Esophagus squamous epithelium (tissue), 5 donors: ENCODE measurements at regions not wholly inside any gene's neighbourhood (a gene's known extent, or its start where the extent isn't known, plus 50 kb on each side); places are given as distances from the start of the nearest gene placed in this dataset.

Experiments used
- DNase-seq: peaks from one replicate; lab custom pipeline; 2025; lab: John Stamatoyannopoulos, UW
- H3K27ac ChIP-seq, 4 donors: fragments of 200-600 bp; sonication (generic); one replicate each; pipeline ENCODE4 v1.5.1; 2016 to 2019; ENCODE audit warnings: mild to moderate bottlenecking in 1 of 4
- H3K27me3 ChIP-seq, 4 donors: fragments of 200-600 bp; sonication (generic); 1 replicate in 3 of 4; 2 replicates in 1 of 4; pipeline versions ENCODE4 v1.5.1 to v1.6.0; 2017 to 2021; ENCODE audit warnings: antibody characterized with exemption in 1 of 4
- H3K36me3 ChIP-seq, 3 donors: fragments of 200-600 bp; sonication (generic); one replicate each; pipeline ENCODE4 v1.5.1; 2016 to 2019
- H3K4me1 ChIP-seq, 3 donors: fragments of 200-600 bp; sonication (generic); one replicate each; pipeline ENCODE4 v1.5.1; 2017 to 2019
- H3K4me3 ChIP-seq, 4 donors: fragments of 200-600 bp; sonication (generic); 1 replicate in 3 of 4; 2 replicates in 1 of 4; pipeline ENCODE4 v1.5.1; 2016 to 2019; ENCODE audit warnings: mild to moderate bottlenecking in 2 of 4, moderate library complexity in 1 of 4
- H3K9me3 ChIP-seq, 3 donors: fragments of 200-600 bp; sonication (generic); one replicate each; pipeline ENCODE4 v1.5.1; 2016 to 2019
- CTCF ChIP-seq, 6 experiments: fragments of 450-650 bp in 4 of 6; fragments of 200-600 bp in 2 of 6; sonication (generic) in 2 of 6; IDR thresholded peaks; one replicate each; pipeline ENCODE4 v1.5.1; 2016 to 2019; ENCODE audit warnings: antibody characterized with exemption in 6 of 6, mild to moderate bottlenecking in 4 of 6, moderate library complexity in 4 of 6
- POLR2A ChIP-seq, 4 donors: fragments of 450-650 bp; IDR thresholded peaks; one replicate each; pipeline ENCODE4 v1.6.1; 2017; ENCODE audit warnings: antibody characterized with exemption in 4 of 4, mild to moderate bottlenecking in 4 of 4, moderate library complexity in 3 of 4
- WGBS, 2 donors: methylation state at CpG; one replicate each; pipeline ENCODE4 v1.1.5; 2018; 5-methylcytosine and 5-hydroxymethylcytosine counted together
- intact Hi-C: fragments of 100-400 bp; cut with DNase I; formaldehyde crosslinking; loops from one replicate; pipeline ENCODE4 v1.15.0; 2022
- donor health status: DM: yes; HTN: yes; CAD: no.

GRCh38 chr4:111992351-111993168 is 152.7 kb upstream of the FAM241A start:
- Histone ChIP-seq H3K27ac (peak overlapping the region in 2 of 4 donors; percentile 73 to 74), H3K27me3 (no peaks in the 10 kb centered on the region), H3K4me3 (no peak overlapping the region), H3K36me3 (no peaks in the 10 kb centered on the region), H3K4me1 (peaks cover 0 to 43% (median 0%) of the 10 kb centered on the region in 3 donors), H3K9me3 (no peaks in the 10 kb centered on the region)
- no peak for TF ChIP-seq POLR2A (IDR thresholded peaks at IDR 0.05)
- no peak for TF ChIP-seq CTCF (IDR thresholded peaks at IDR 0.05)
- DNase-seq, result no peak
- 56 to 69% methylated on average over 7 of the region's 7 CpGs for WGBS, 2 donors
- intact Hi-C loops, result no loop called here

GRCh38 chr4:111994392-111994791 is 150.9 kb upstream of the FAM241A start:
- no peak for DNase-seq
- TF ChIP-seq POLR2A (IDR thresholded peaks at IDR 0.05), result no peak
- TF ChIP-seq CTCF (IDR thresholded peaks at IDR 0.05), result no peak
- no peaks in the 10 kb centered on the region for H3K36me3 ChIP-seq
- intact Hi-C loops, result no loop called here
- no peak overlapping the region for H3K4me3 ChIP-seq
- no peaks in the 10 kb centered on the region for H3K27me3 ChIP-seq
- H3K4me1 ChIP-seq, result peaks cover 0 to 34% (median 0%) of the 10 kb centered on the region in 3 donors
- WGBS, 2 donors, result 39 to 45% methylated on average over 1 of the region's 1 CpG
- no peaks in the 10 kb centered on the region for H3K9me3 ChIP-seq
- no peak overlapping the region for H3K27ac ChIP-seq

GRCh38 chr4:111997785-111998184 is 147.5 kb upstream of the FAM241A start:
- WGBS, 2 donors, result 73 to 83% methylated on average over 4 of the region's 4 CpGs
- TF ChIP-seq CTCF (IDR thresholded peaks at IDR 0.05), result no peak
- no peak for TF ChIP-seq POLR2A (IDR thresholded peaks at IDR 0.05)
- Histone ChIP-seq H3K9me3 (no peaks in the 10 kb centered on the region), H3K27me3 (no peaks in the 10 kb centered on the region), H3K4me3 (no peak overlapping the region), H3K4me1 (peaks cover 0 to 36% (median 13%) of the 10 kb centered on the region in 3 donors), H3K27ac (no peak overlapping the region), H3K36me3 (no peaks in the 10 kb centered on the region)
- DNase-seq, result no peak
- intact Hi-C loops, result no loop called here

GRCh38 chr4:111999801-112000200 is 145.5 kb upstream of the FAM241A start:
- intact Hi-C loops, result no loop called here
- no peak for DNase-seq
- Histone ChIP-seq H3K27me3 (no peaks in the 10 kb centered on the region), H3K27ac (peak overlapping the region in 2 of 4 donors; percentile 76 to 84), H3K36me3 (no peaks in the 10 kb centered on the region), H3K4me1 (peaks cover 0 to 52% (median 20%) of the 10 kb centered on the region in 3 donors), H3K9me3 (no peaks in the 10 kb centered on the region), H3K4me3 (no peak overlapping the region)
- 63 to 73% methylated on average over 3 of the region's 3 CpGs for WGBS, 2 donors
- TF ChIP-seq CTCF (IDR thresholded peaks at IDR 0.05) (no peak), POLR2A (IDR thresholded peaks at IDR 0.05) (no peak)

GRCh38 chr4:112001041-112001440 is 144.2 kb upstream of the FAM241A start:
- H3K36me3 ChIP-seq, result no peaks in the 10 kb centered on the region
- no peaks in the 10 kb centered on the region for H3K27me3 ChIP-seq
- peaks cover 0 to 55% (median 20%) of the 10 kb centered on the region in 3 donors for H3K4me1 ChIP-seq
- H3K9me3 ChIP-seq, result no peaks in the 10 kb centered on the region
- peak overlapping the region; percentile 24 to 84 (median 70) for H3K27ac ChIP-seq
- WGBS, 2 donors, result 50 to 56% methylated on average over 1 of the region's 1 CpG
- DNase-seq, result no peak
- intact Hi-C loops, result no loop called here
- no peak for TF ChIP-seq CTCF (IDR thresholded peaks at IDR 0.05)
- no peak for TF ChIP-seq POLR2A (IDR thresholded peaks at IDR 0.05)
- H3K4me3 ChIP-seq, result no peak overlapping the region
